Lung (tissue), 11 donors: ENCODE measurements at regions not wholly inside any gene's neighbourhood (a gene's known extent, or its start where the extent isn't known, plus 50 kb on each side); places are given as distances from the start of the nearest gene placed in this dataset.

ENCODE experiments used
- ATAC-seq: fragments of 200-7000 bp; cut with Tn5 transposase; one replicate; pipeline ENCODE4 v1.9.1; 2020; ENCODE audit warnings: moderate number of reproducible peaks; ENCODE audit not compliant: insufficient read depth, low FRiP score
- DNase-seq, 3 donors: peaks; one replicate each; pipeline ENCODE4 v3.0.0-alpha.2; 2013 to 2017
- H3K27ac ChIP-seq, 2 donors: one replicate each; pipeline ENCODE4 v1.5.1; 2013; ENCODE audit warnings: mild to moderate bottlenecking in 2 of 2, moderate library complexity in 2 of 2, control low read depth in 1 of 2, inconsistent platforms in 1 of 2, low read depth in 1 of 2, low read length in 1 of 2
- H3K27me3 ChIP-seq, 3 donors: one replicate each; pipeline ENCODE4 v1.5.1; 2013; ENCODE audit warnings: low read length in 2 of 3; ENCODE audit not compliant: control insufficient read depth in 3 of 3, insufficient read depth in 3 of 3
- H3K36me3 ChIP-seq, 4 donors: one replicate each; pipeline ENCODE4 v1.5.1; 2013; ENCODE audit warnings: low read length in 4 of 4, mild to moderate bottlenecking in 1 of 4, moderate library complexity in 1 of 4; ENCODE audit not compliant: control insufficient read depth in 4 of 4, insufficient read depth in 4 of 4
- H3K4me1 ChIP-seq, 5 donors: one replicate each; pipeline ENCODE4 v1.5.1; 2013; ENCODE audit warnings: low read length in 5 of 5, mild to moderate bottlenecking in 2 of 5, moderate library complexity in 1 of 5; ENCODE audit not compliant: control insufficient read depth in 5 of 5, insufficient read depth in 5 of 5
- H3K4me3 ChIP-seq: one replicate; pipeline ENCODE4 v1.5.1; 2013; ENCODE audit warnings: mild to moderate bottlenecking, control low read depth, moderate library complexity
- H3K9ac ChIP-seq, 2 donors: one replicate each; pipeline ENCODE4 v1.5.1; 2013; ENCODE audit warnings: low read length in 2 of 2, control low read depth in 1 of 2; ENCODE audit not compliant: insufficient read depth in 1 of 2
- H3K9me3 ChIP-seq, 4 donors: one replicate each; pipeline ENCODE4 v1.5.1; 2013; ENCODE audit warnings: low read length in 3 of 4, mild to moderate bottlenecking in 1 of 4, moderate library complexity in 1 of 4; ENCODE audit not compliant: control insufficient read depth in 4 of 4, insufficient read depth in 3 of 4
- CTCF ChIP-seq: IDR thresholded peaks from 2 replicates; pipeline ENCODE4 v1.5.1; 2012; ENCODE audit warnings: mild to moderate bottlenecking; ENCODE audit errors: control extremely low read depth, extremely low read depth
- WGBS, 2 donors: extraction: QIAGEN DNeasy Blood & Tissue Kit; methylation state at CpG; one replicate each; pipeline ENCODE4 v1.1.7; 2013; 5-methylcytosine and 5-hydroxymethylcytosine counted together
- donor health status: control.
- donor health status: control.
- donor health status: Bipolar disorder and iron deficiency.
- donor health status: healthy.
- donor health status: DM: yes; HTN: yes; CAD: no.

GRCh38 chr9:101881508-101881907, 143.1 kb upstream of the GRIN3A start:
- Histone ChIP-seq H3K4me3 (no peak overlapping the region), H3K36me3 (no peaks in the 10 kb centered on the region), H3K4me1 (no peaks in the 10 kb centered on the region), H3K27me3 (no peaks in the 10 kb centered on the region), H3K27ac (no peak overlapping the region), H3K9me3 (no peaks in the 10 kb centered on the region), H3K9ac (no peak overlapping the region)
- TF ChIP-seq CTCF: no peak
- DNase-seq (no peak), ATAC-seq (no peak)
- WGBS, 2 donors: 68 to 74% methylated on average over 2 of the region's 2 CpGs

- ATAC-seq: no peak
- TF ChIP-seq CTCF: no peak
- H3K4me3 ChIP-seq: no peak overlapping the region
Observed at GRCh38 chr9:101880846-101881245, 142.4 kb upstream of the GRIN3A start.

GRCh38 chr9:101878734-101879133, 140.3 kb upstream of the GRIN3A start:
- ATAC-seq: no peak
- Histone ChIP-seq H3K9me3 (no peaks in the 10 kb centered on the region), H3K4me3 (no peak overlapping the region), H3K27ac (no peak overlapping the region), H3K36me3 (no peaks in the 10 kb centered on the region), H3K9ac (no peak overlapping the region), H3K27me3 (no peaks in the 10 kb centered on the region), H3K4me1 (no peaks in the 10 kb centered on the region)
- 38 to 43% methylated on average over 4 of the region's 4 CpGs for WGBS, 2 donors
- DNase-seq: no peak
- TF ChIP-seq CTCF: no peak

More at GRCh38 chr9:101880846-101881245, 142.4 kb upstream of the GRIN3A start:
- H3K27ac ChIP-seq: no peak overlapping the region
- no peaks in the 10 kb centered on the region for H3K27me3 ChIP-seq
- H3K36me3 ChIP-seq: no peaks in the 10 kb centered on the region
- H3K4me1 ChIP-seq: no peaks in the 10 kb centered on the region
- H3K9ac ChIP-seq: no peak overlapping the region
- H3K9me3 ChIP-seq: no peaks in the 10 kb centered on the region
- DNase-seq: no peak

GRCh38 chr9:101877439-101877838, 139.0 kb upstream of the GRIN3A start:
- Histone ChIP-seq H3K27me3 (no peaks in the 10 kb centered on the region), H3K4me1 (no peaks in the 10 kb centered on the region), H3K36me3 (no peaks in the 10 kb centered on the region), H3K27ac (no peak overlapping the region), H3K9me3 (no peaks in the 10 kb centered on the region), H3K4me3 (no peak overlapping the region), H3K9ac (no peak overlapping the region)
- WGBS, 2 donors: 76 to 79% methylated on average over 1 of the region's 1 CpG
- no peak for TF ChIP-seq CTCF
- ATAC-seq: no peak
- no peak for DNase-seq
